Activated gamma-delta T cell (primary cell): ENCODE measurements at regions not wholly inside any gene's neighbourhood (a gene's known extent, or its start where the extent isn't known, plus 50 kb on each side); places are given as distances from the start of the nearest gene placed in this dataset.
"Not testable (repeated sequence)": the region's sequence is repeated elsewhere in the genome, so short reads cannot be mapped to it uniquely, and the experiment has no call there.

Experiments
- DNase-seq: peaks from one replicate; lab custom pipeline; 2025; lab: John Stamatoyannopoulos, UW

- DNase-seq = no peak
Measured at GRCh38 chr4:141340458-141340857, 119.8 kb downstream of the ZNF330 start.

GRCh38 chr4:141346144-141346543, 125.4 kb downstream of the ZNF330 start:
- DNase-seq = no peak

- DNase-seq = no peak
Measured at GRCh38 chr4:141347684-141348083, 127.0 kb downstream of the ZNF330 start.

GRCh38 chr4:141348125-141348524, 127.4 kb downstream of the ZNF330 start:
- no peak for DNase-seq

GRCh38 chr4:141348573-141348972, 127.9 kb downstream of the ZNF330 start:
- no peak for DNase-seq

GRCh38 chr4:141349236-141349635, 128.5 kb downstream of the ZNF330 start:
- no peak for DNase-seq

- DNase-seq = no peak
Measured at GRCh38 chr4:141350122-141350905, 129.6 kb downstream of the ZNF330 start.

- no peak for DNase-seq
Measured at GRCh38 chr4:141352331-141352730, 131.6 kb downstream of the ZNF330 start.

- no peak for DNase-seq
Measured at GRCh38 chr4:141352909-141353525, 132.3 kb downstream of the ZNF330 start.

GRCh38 chr4:141356321-141356962, 135.7 kb downstream of the ZNF330 start:
- DNase-seq = no peak

GRCh38 chr4:141356963-141357335, 136.3 kb downstream of the ZNF330 start:
- no peak for DNase-seq

- DNase-seq = not testable (repeated sequence)
Measured at GRCh38 chr4:141368241-141368640, 147.5 kb downstream of the ZNF330 start.

GRCh38 chr4:141371206-141371605, 150.5 kb downstream of the ZNF330 start:
- no peak for DNase-seq

- DNase-seq = no peak
Measured at GRCh38 chr4:141375855-141376254, 155.2 kb downstream of the ZNF330 start.

GRCh38 chr4:141376769-141377168, 156.1 kb downstream of the ZNF330 start:
- no peak for DNase-seq

- no peak for DNase-seq
Measured at GRCh38 chr4:141387299-141387698, 166.6 kb downstream of the ZNF330 start.

- no peak for DNase-seq
Measured at GRCh38 chr4:141388481-141388880, 167.8 kb downstream of the ZNF330 start.

GRCh38 chr4:141389649-141390048, 169.0 kb downstream of the ZNF330 start:
- DNase-seq = no peak

GRCh38 chr4:141390571-141390970, 169.9 kb downstream of the ZNF330 start:
- DNase-seq = no peak

- DNase-seq = no peak
Measured at GRCh38 chr4:141391293-141391692, 170.6 kb downstream of the ZNF330 start.

- no peak for DNase-seq
Measured at GRCh38 chr4:141391771-141392170, 171.1 kb downstream of the ZNF330 start.

GRCh38 chr4:141395246-141395830, 174.6 kb downstream of the ZNF330 start:
- no peak for DNase-seq

- DNase-seq = no peak
Measured at GRCh38 chr4:141395919-141396318, 175.2 kb downstream of the ZNF330 start.
